ENCODE measurements at regions not wholly inside any gene's neighbourhood (a gene's known extent, or its start where the extent isn't known, plus 50 kb on each side); places are given as distances from the start of the nearest gene placed in this dataset.

- POLR2A ChIA-PET (ENCODE audit: unreplicated experiment), result no interaction called here
- Histone ChIP-seq H2BK120ac (ENCODE audit: low read depth, low read length) (no peak overlapping the region), H2BK5ac (ENCODE audit: low read depth, low read length, poor library complexity, severe bottlenecking) (no peak overlapping the region), H2AK9ac (replicated peaks; ENCODE audit: low read depth, low read length, poor library complexity) (no peak overlapping the region), H3K9me3 (ENCODE audit: control insufficient read depth, insufficient read depth, low read length) (peaks cover 44% of the 10 kb centered on the region), H3K9ac (ENCODE audit: low read depth, low read length) (no peak overlapping the region), H4K5ac (ENCODE audit: low read depth, low read length) (no peak overlapping the region), H3K56ac (ENCODE audit: extremely low read depth, insufficient read depth, low read length) (no peak overlapping the region), H4K20me1 (ENCODE audit: insufficient read depth, low read length) (no peaks in the 10 kb centered on the region), H4K8ac (ENCODE audit: low read depth in 2 of 2, low read length in 2 of 2) (no peak overlapping the region), H3K4me2 (ENCODE audit: low read depth, low read length) (no peak overlapping the region), H3K14ac (replicated peaks; ENCODE audit: low read depth, low read length) (no peak overlapping the region), H3K36me3 (ENCODE audit: control insufficient read depth, insufficient read depth, low read length) (no peaks in the 10 kb centered on the region), H3K79me1 (ENCODE audit: low read depth in 1 of 2, low read length in 2 of 2) (no peaks in the 10 kb centered on the region), H3K23ac (ENCODE audit: low read depth, low read length) (no peak overlapping the region), H2BK20ac (ENCODE audit: low read depth, low read length) (no peak overlapping the region), H3K18ac (ENCODE audit: low read depth, low read length) (no peak overlapping the region), H3K4me1 (ENCODE audit: control insufficient read depth, insufficient read depth, low read length) (no peaks in the 10 kb centered on the region), H2BK15ac (ENCODE audit: low read depth, low read length) (no peak overlapping the region), H3K4ac (ENCODE audit: low read depth, low read length) (no peak overlapping the region), H4K91ac (ENCODE audit: insufficient read depth, low read depth, low read length) (no peak overlapping the region), H3K9me1 (ENCODE audit: insufficient read depth, low read length) (no peaks in the 10 kb centered on the region), H3K27me3 (ENCODE audit: control insufficient read depth, insufficient read depth, low read length) (no peaks in the 10 kb centered on the region), H2AK5ac (ENCODE audit: low read depth, low read length) (no peak overlapping the region), H3K27ac (ENCODE audit: insufficient read depth, low read length) (no peak overlapping the region), H3K4me3 (ENCODE audit: insufficient read depth, low read depth, low read length) (no peak overlapping the region), H2AFZ (replicated peaks; ENCODE audit: low read length, poor library complexity) (peak overlapping the region; percentile 51)
- CTCF ChIA-PET, result no interaction called here
- BruUV-seq (replicated peaks), result no TSS peak
- TF ChIP-seq RCOR1 (IDR thresholded peaks at IDR 0.05; ENCODE audit: insufficient replicate concordance, low read length) (no peak), NFE2L2 (IDR thresholded peaks at IDR 0.05; ENCODE audit: low read depth, low read length) (no peak), MAZ (IDR thresholded peaks at IDR 0.05; ENCODE audit: borderline replicate concordance, low read depth, low read length) (no peak), USF2 (IDR thresholded peaks at IDR 0.05; ENCODE audit: low read depth, low read length) (no peak), POLR2A (IDR thresholded peaks at IDR 0.05; ENCODE audit: low read depth, low read length) (no peak), BHLHE40 (IDR thresholded peaks at IDR 0.05; ENCODE audit: low read depth, low read length) (no peak), ELK1 (IDR thresholded peaks at IDR 0.05; ENCODE audit: borderline replicate concordance, low read depth, low read length) (no peak), CHD1 (IDR thresholded peaks at IDR 0.05; ENCODE audit: low read depth, low read length) (no peak), FOS (IDR thresholded peaks at IDR 0.05; ENCODE audit: low read depth, low read length) (no peak), CTCF (conservative IDR thresholded peaks at IDR 0.05; ENCODE audit: low read depth, low read length) (no peak), MAFK (IDR thresholded peaks at IDR 0.05; ENCODE audit: low read depth, low read length) (no peak), CEBPB (IDR thresholded peaks at IDR 0.05; ENCODE audit: low read depth, low read length) (no peak), SMC3 (IDR thresholded peaks at IDR 0.05; ENCODE audit: low read depth, low read length) (no peak), RAD21 (IDR thresholded peaks at IDR 0.05; ENCODE audit: low read length) (no peak), RFX5 (IDR thresholded peaks at IDR 0.05; ENCODE audit: low read depth, low read length) (no peak), MXI1 (IDR thresholded peaks at IDR 0.05; ENCODE audit: borderline replicate concordance, low read depth, low read length) (no peak)
- WGBS, 2 experiments (ENCODE audit: extremely low coverage in 2 of 2, insufficient read length in 1 of 2), result 71% methylated on average over 7 of the region's 9 CpGs; no CpG with 5 or more reads in 1 of the 2 experiments
- in situ Hi-C loops (cut with MboI; ENCODE audit: low sequenced_read_pairs) (no loop called here), intact Hi-C loops (cut with micrococcal nuclease) (no loop called here), dilution Hi-C loops (cut with HindIII; ENCODE audit: low sequenced_read_pairs, unreplicated experiment) (no loop called here)
- DNase-seq, result no peak
- ATAC-seq (ENCODE audit: low read depth), result no peak
Observed at GRCh38 chr2:2720351-2720750, 389.3 kb upstream of the MYT1L start.
